OCI-LY1 (cell line): ENCODE measurements at regions not wholly inside any gene's neighbourhood (a gene's known extent, or its start where the extent isn't known, plus 50 kb on each side); places are given as distances from the start of the nearest gene placed in this dataset.

Experiments
- EZH2 ChIP-seq: fragments of 200-600 bp; sonication (generic), shearing (Covaris generic); IDR thresholded peaks from 2 replicates; pipeline ENCODE4 v1.8.0; 2017; ENCODE audit warnings: borderline replicate concordance, mixed run types, mild to moderate bottlenecking, antibody characterized with exemption, low read length, moderate library complexity, mixed read lengths
- TF ChIP-seq, protein P1 (sequence below): fragments of 200-600 bp; sonication (generic), shearing (Covaris generic); IDR thresholded peaks from 2 replicates; pipeline ENCODE4 v1.5.1; 2017; ENCODE audit warnings: mild to moderate bottlenecking, antibody characterized with exemption, low read length, moderate library complexity, mixed read lengths

DNA sequence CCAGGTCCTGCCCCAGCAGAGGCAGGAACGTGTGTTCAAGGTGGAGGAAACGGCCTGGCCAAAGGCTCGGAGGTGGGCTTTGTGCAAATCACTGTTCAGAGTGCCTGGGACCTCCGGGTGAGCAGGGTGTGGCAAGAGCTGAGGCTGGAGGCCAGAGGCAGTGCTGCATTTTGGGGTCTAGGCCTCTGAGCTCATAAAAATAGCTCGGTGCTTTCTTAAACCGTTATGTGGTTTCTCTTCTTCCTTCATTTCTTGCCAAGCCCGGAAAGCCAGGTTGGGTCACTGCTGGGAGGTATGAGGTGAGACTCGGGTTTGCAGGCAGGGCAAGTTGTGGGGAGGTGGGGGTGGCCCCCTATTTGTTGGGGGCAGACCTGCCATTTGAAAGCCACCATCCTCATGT is 178.8 kb upstream of the MYL2 start:
- TF ChIP-seq, protein P1, sequence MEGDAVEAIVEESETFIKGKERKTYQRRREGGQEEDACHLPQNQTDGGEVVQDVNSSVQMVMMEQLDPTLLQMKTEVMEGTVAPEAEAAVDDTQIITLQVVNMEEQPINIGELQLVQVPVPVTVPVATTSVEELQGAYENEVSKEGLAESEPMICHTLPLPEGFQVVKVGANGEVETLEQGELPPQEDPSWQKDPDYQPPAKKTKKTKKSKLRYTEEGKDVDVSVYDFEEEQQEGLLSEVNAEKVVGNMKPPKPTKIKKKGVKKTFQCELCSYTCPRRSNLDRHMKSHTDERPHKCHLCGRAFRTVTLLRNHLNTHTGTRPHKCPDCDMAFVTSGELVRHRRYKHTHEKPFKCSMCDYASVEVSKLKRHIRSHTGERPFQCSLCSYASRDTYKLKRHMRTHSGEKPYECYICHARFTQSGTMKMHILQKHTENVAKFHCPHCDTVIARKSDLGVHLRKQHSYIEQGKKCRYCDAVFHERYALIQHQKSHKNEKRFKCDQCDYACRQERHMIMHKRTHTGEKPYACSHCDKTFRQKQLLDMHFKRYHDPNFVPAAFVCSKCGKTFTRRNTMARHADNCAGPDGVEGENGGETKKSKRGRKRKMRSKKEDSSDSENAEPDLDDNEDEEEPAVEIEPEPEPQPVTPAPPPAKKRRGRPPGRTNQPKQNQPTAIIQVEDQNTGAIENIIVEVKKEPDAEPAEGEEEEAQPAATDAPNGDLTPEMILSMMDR, result no peak
- no peak for TF ChIP-seq EZH2
